Small intestine (tissue), 7 donors: ENCODE measurements at regions not wholly inside any gene's neighbourhood (a gene's known extent, or its start where the extent isn't known, plus 50 kb on each side); places are given as distances from the start of the nearest gene placed in this dataset.

Experiments
- DNase-seq, 2 donors: peaks; one replicate each; pipeline versions ENCODE4 v3.0.0 to v3.0.0-alpha.2; 2013
- FAIRE-seq: peaks from 2 replicates; lab custom pipeline; 2012; peaks lifted over from hg19 to GRCh38; lab: Jason Lieb, UNC
- H3K27ac ChIP-seq, 3 donors: one replicate each; pipeline ENCODE4 v1.5.1; 2013; ENCODE audit warnings: low read length in 2 of 3, mild to moderate bottlenecking in 2 of 3, control low read depth in 1 of 3, inconsistent platforms in 1 of 3, low read depth in 1 of 3, moderate library complexity in 1 of 3
- H3K27me3 ChIP-seq, 3 donors: one replicate each; pipeline ENCODE4 v1.6.1; 2013; ENCODE audit warnings: low read length in 3 of 3, inconsistent platforms in 1 of 3; ENCODE audit not compliant: control insufficient read depth in 3 of 3, insufficient read depth in 3 of 3
- H3K36me3 ChIP-seq, 3 donors: one replicate each; pipeline ENCODE4 v1.6.1; 2013; ENCODE audit warnings: low read length in 3 of 3, inconsistent platforms in 1 of 3, low read depth in 1 of 3, mild to moderate bottlenecking in 1 of 3, moderate library complexity in 1 of 3; ENCODE audit not compliant: control insufficient read depth in 3 of 3, insufficient read depth in 2 of 3
- H3K4me1 ChIP-seq, 3 donors: one replicate each; pipeline ENCODE4 v1.6.1; 2013; ENCODE audit warnings: low read length in 2 of 3, inconsistent platforms in 1 of 3, low read depth in 1 of 3, mild to moderate bottlenecking in 1 of 3, moderate library complexity in 1 of 3; ENCODE audit not compliant: control insufficient read depth in 3 of 3, insufficient read depth in 2 of 3
- H3K4me3 ChIP-seq, 3 donors: one replicate each; pipeline ENCODE4 v1.5.1; 2013; ENCODE audit warnings: low read length in 3 of 3, control low read depth in 1 of 3, inconsistent platforms in 1 of 3, low read depth in 1 of 3, mild to moderate bottlenecking in 1 of 3, moderate library complexity in 1 of 3
- H3K9me3 ChIP-seq, 2 donors: one replicate each; pipeline ENCODE4 v1.6.1; 2013; ENCODE audit warnings: low read depth in 1 of 2, low read length in 1 of 2; ENCODE audit not compliant: control insufficient read depth in 2 of 2, insufficient read depth in 1 of 2
- WGBS, 3 donors: extraction: QIAGEN DNeasy Blood & Tissue Kit; methylation state at CpG; one replicate each; pipeline ENCODE4 v1.1.7; 2013; 5-methylcytosine and 5-hydroxymethylcytosine counted together
- donor health status: healthy with polysubstance abuse.
- donor health status: control.
- donor health status: control.
- donor health status: Bipolar disorder and iron deficiency.
- donor health status: healthy.

DNA sequence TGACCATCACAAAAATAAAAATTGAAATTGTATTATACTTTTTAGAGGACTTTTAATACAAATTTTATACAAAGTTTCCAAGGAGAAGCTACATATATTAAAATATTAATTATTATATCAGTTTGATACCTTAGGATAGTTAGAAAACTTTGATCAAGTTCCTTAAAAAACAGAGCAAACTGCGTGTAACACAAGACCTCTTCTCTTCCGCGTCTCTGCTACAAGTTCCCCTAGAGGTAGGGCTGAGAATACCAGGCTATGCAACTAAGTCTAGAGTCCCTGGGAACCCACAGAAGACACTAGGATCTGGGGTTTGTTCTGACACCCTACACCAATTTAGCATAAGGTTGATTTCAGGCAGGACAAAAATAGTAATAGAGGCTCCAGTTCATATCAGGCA lies 319.0 kb downstream of the FOXG1 start:
- Histone ChIP-seq H3K9me3 (no peaks in the 10 kb centered on the region), H3K27me3 (no peaks in the 10 kb centered on the region), H3K36me3 (no peaks in the 10 kb centered on the region), H3K4me3 (no peak overlapping the region), H3K4me1 (no peaks in the 10 kb centered on the region), H3K27ac (no peak overlapping the region)
- 24 to 37% (median 36%) methylated on average over 3 of the region's 3 CpGs for WGBS, 3 donors
- FAIRE-seq (no peak), DNase-seq (peak in 1 of 2 donors; percentile 16)

DNA sequence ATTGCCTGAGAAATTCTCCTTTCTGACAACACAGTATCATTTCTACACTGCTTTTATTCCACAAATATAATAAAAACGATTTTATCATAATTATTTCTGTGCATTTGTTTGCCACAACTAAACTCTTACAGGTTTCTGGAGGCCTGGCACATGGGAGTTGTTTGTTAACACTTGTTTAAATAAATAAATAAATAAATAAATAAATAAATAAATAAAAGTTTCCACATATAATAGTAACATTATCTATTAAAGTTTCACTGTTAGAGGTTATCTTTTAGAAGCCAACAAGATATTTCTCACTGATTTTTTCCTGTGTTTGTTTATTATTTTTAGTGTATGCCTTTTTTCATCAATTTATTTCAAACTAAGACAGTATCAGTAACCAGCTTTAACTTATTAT lies 323.3 kb downstream of the FOXG1 start:
- no peaks in the 10 kb centered on the region for H3K27me3 ChIP-seq
- H3K36me3 ChIP-seq, result no peaks in the 10 kb centered on the region
- 8 to 26% (median 12%) methylated on average over 1 of the region's 1 CpG for WGBS, 3 donors
- H3K9me3 ChIP-seq, result no peaks in the 10 kb centered on the region
- FAIRE-seq (no peak), DNase-seq (no peak)
- no peaks in the 10 kb centered on the region for H3K4me1 ChIP-seq
- no peak overlapping the region for H3K27ac ChIP-seq
- no peak overlapping the region for H3K4me3 ChIP-seq

DNA sequence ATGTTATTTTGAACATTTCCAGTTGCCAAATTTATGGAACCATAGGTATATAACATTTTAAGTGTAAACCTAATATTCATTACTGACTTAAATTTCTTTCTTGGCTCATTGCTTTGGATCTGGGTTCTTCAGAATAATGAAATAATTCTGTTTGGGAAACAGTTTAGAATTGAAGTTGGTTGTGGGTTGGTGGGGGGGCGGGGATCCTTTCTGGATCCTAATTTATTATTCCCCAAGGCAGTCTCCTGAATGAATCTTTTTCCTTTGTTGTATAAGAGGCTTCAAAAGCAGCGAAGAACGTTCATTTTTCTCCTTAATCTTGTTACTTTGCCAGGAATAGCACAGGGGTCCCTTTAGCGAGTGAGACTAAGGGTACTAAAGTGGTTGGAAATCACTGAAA lies 325.5 kb downstream of the FOXG1 start:
- DNase-seq (no peak), FAIRE-seq (no peak)
- Histone ChIP-seq H3K4me1 (no peaks in the 10 kb centered on the region), H3K36me3 (no peaks in the 10 kb centered on the region), H3K27ac (no peak overlapping the region), H3K27me3 (no peaks in the 10 kb centered on the region), H3K4me3 (no peak overlapping the region), H3K9me3 (no peaks in the 10 kb centered on the region)
- WGBS, 3 donors, result 69 to 75% (median 69%) methylated on average over 4 of the region's 4 CpGs

DNA sequence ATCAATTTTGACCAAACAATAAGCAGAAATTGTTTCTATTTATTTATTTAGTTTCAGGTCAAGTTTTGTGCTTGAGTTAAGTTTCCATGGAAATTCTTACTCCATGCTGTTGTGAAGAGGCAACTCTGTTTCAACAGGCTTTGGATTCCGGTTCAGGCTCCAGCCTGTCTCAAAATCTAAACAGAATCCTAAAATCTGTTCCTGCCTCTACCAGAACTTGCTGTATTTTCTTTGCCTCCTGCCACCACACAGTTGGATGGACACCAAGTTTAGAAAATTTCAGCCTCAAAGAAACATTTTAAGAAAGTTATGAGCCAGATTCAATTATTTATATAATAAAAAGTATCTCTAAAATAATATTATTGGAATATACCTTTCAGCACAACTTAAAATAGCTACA lies 330.9 kb downstream of the FOXG1 start:
- Histone ChIP-seq H3K9me3 (no peaks in the 10 kb centered on the region), H3K36me3 (no peaks in the 10 kb centered on the region), H3K4me3 (no peak overlapping the region), H3K27ac (no peak overlapping the region), H3K4me1 (no peaks in the 10 kb centered on the region), H3K27me3 (no peaks in the 10 kb centered on the region)
- FAIRE-seq (no peak), DNase-seq (no peak)
- WGBS, 3 donors, result 74 to 79% (median 77%) methylated on average over 1 of the region's 1 CpG

DNA sequence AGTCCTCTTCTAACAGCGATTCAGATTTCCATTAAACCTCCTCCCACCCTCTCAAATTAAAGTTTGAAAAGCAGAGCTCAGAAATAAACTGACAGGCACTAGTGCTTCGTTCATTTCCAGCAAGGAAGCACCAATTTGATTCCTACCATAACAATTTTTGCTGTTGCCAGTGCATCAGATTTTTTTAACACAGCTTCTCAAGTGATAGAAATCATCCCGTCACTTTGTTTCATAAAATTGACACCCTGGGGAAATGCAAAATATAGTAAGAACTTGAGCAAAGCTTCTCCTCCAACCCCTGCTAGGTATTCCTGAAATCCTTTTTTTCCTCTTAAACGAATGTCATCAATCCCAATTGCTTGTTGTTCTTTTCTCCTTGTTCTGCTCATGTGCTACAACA lies 332.1 kb downstream of the FOXG1 start:
- no peaks in the 10 kb centered on the region for H3K4me1 ChIP-seq
- H3K9me3 ChIP-seq, result no peaks in the 10 kb centered on the region
- WGBS, 3 donors, result 46 to 60% (median 52%) methylated on average over 4 of the region's 4 CpGs
- no peak overlapping the region for H3K27ac ChIP-seq
- H3K4me3 ChIP-seq, result no peak overlapping the region
- no peaks in the 10 kb centered on the region for H3K36me3 ChIP-seq
- FAIRE-seq (no peak), DNase-seq (no peak)
- no peaks in the 10 kb centered on the region for H3K27me3 ChIP-seq

DNA sequence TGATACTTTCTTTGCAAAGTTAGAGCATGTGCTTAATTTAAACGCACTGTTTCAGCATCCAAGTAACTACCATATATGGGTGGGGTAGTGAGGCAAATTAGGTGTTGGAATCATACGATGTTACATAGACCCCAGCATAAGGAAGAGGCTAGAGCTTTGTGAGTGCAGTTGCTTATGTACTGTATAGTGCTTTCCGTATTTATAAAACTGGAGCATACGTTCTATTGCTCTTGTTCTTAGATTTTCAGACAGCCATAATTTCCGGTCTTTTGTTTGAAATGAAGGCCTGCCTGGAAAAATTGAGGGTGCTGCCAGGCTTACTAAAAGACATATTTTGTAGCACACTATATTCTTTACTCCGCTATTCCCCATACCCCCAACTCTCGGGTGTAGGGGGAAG lies 335.7 kb downstream of the FOXG1 start:
- WGBS, 3 donors, result 84 to 92% (median 89%) methylated on average over 7 of the region's 7 CpGs
- no peak for FAIRE-seq
- H3K27ac ChIP-seq, result no peak overlapping the region
- no peak for DNase-seq
- H3K36me3 ChIP-seq, result no peaks in the 10 kb centered on the region
- H3K4me1 ChIP-seq, result no peaks in the 10 kb centered on the region
- H3K9me3 ChIP-seq, result no peaks in the 10 kb centered on the region
- no peaks in the 10 kb centered on the region for H3K27me3 ChIP-seq
- H3K4me3 ChIP-seq, result no peak overlapping the region

DNA sequence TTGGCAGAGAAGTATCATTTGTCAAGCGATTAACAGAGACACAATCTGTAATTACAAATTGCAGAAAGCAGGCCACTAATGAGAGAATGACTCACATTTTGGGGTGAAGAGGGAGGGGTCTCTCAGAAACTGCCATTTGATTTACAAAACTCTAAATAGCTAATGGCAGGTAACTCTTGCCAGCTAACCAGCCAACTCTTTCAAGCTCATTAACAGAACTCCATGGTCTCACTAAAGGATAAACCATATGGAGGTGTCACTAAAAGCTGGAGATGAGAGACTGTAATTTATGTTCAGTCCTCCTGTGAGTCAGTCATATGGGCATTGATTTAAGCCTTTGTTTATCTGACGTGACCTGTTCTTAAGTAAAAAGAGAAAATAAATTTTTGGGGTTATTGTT lies 336.4 kb downstream of the FOXG1 start:
- 57 to 72% (median 61%) methylated on average over 2 of the region's 2 CpGs for WGBS, 3 donors
- no peaks in the 10 kb centered on the region for H3K36me3 ChIP-seq
- DNase-seq (no peak), FAIRE-seq (no peak)
- no peaks in the 10 kb centered on the region for H3K27me3 ChIP-seq
- no peaks in the 10 kb centered on the region for H3K4me1 ChIP-seq
- H3K27ac ChIP-seq, result no peak overlapping the region
- H3K9me3 ChIP-seq, result no peaks in the 10 kb centered on the region
- no peak overlapping the region for H3K4me3 ChIP-seq

DNA sequence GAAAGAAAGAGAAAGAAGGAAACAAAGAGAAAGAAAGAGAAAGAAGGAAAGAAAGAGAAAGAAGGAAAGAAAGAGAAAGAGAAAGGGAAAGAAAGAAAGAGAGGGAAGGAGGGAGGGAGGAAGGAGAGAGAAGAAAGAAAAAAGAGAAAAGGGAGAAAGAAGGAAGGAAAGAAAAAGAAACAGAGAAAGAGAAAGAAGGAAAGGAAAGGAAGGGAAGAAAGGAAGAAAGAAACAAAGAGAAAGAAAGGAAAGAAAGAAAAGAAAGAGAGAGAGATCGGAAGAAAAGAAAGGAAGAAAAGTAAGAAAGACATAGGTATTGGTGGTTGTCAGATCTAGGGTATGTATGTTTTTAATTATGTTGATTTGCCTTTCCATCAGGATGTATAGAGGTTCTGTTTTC lies 342.3 kb downstream of the FOXG1 start:
- 82 to 94% (median 85%) methylated on average over 1 of the region's 1 CpG for WGBS, 3 donors
- Histone ChIP-seq H3K36me3 (no peaks in the 10 kb centered on the region), H3K4me3 (no peak overlapping the region), H3K27me3 (no peaks in the 10 kb centered on the region), H3K27ac (no peak overlapping the region), H3K4me1 (no peaks in the 10 kb centered on the region), H3K9me3 (no peaks in the 10 kb centered on the region)
- DNase-seq (no peak), FAIRE-seq (no peak)

DNA sequence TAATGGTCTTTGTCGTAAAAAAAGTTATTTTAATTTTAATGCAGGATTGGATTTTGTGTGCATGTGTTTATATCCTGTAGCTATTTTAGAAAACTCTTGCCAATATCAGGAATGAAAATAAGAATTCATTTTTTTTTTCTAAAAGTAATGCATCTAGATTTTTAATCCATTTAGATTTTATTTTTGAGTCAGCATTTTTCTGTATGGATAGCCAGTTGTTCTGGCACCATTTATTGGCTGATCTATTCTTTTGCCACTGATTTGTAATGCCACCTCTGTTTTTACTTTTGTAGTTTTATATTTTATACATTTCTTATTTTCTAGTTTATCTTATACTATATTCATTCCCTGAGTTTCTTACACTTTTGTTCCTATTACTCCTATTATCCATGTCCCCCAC lies 343.0 kb downstream of the FOXG1 start:
- Histone ChIP-seq H3K36me3 (no peaks in the 10 kb centered on the region), H3K4me3 (no peak overlapping the region), H3K27ac (no peak overlapping the region), H3K9me3 (no peaks in the 10 kb centered on the region), H3K4me1 (no peaks in the 10 kb centered on the region), H3K27me3 (no peaks in the 10 kb centered on the region)
- FAIRE-seq (no peak), DNase-seq (no peak)
- WGBS, 3 donors, result 88 to 93% (median 90%) methylated on average over 1 of the region's 1 CpG
